H9 (cell line): ENCODE measurements at regions not wholly inside any gene's neighbourhood (a gene's known extent, or its start where the extent isn't known, plus 50 kb on each side); places are given as distances from the start of the nearest gene placed in this dataset.

Experiments
- DNase-seq: peaks from one replicate; pipeline ENCODE4 v3.0.0-alpha.2; 2017
- H2AFZ ChIP-seq: one replicate; pipeline ENCODE4 v1.6.1; 2013; ENCODE audit warnings: mild to moderate bottlenecking, low read length, control low read depth, moderate library complexity
- H2AK5ac ChIP-seq: 2 replicates; pipeline ENCODE4 v1.6.1; 2013; ENCODE audit warnings: low read length, control low read depth, mixed read lengths; ENCODE audit not compliant: insufficient read length
- H2BK120ac ChIP-seq: one replicate; pipeline ENCODE4 v1.6.1; 2013; ENCODE audit warnings: low read depth, mild to moderate bottlenecking, low read length, control low read depth, inconsistent platforms; ENCODE audit not compliant: poor library complexity, severe bottlenecking
- H2BK12ac ChIP-seq: 2 replicates; pipeline ENCODE4 v1.6.1; 2013; ENCODE audit warnings: low read length, control low read depth, mixed read lengths, low read depth; ENCODE audit not compliant: insufficient read length
- H2BK15ac ChIP-seq: 2 replicates; pipeline ENCODE4 v1.6.1; 2013; ENCODE audit warnings: low read depth, low read length, control low read depth
- H2BK20ac ChIP-seq: one replicate; pipeline ENCODE4 v1.6.1; 2013; ENCODE audit warnings: low read depth, mild to moderate bottlenecking, low read length, control low read depth, inconsistent platforms; ENCODE audit not compliant: poor library complexity, severe bottlenecking
- H2BK5ac ChIP-seq: 2 replicates; pipeline ENCODE4 v1.6.1; 2013; ENCODE audit warnings: low read length, control low read depth, mixed read lengths; ENCODE audit not compliant: insufficient read length
- H3K14ac ChIP-seq: 2 replicates; pipeline ENCODE4 v1.6.1; 2013; ENCODE audit warnings: low read length, control low read depth; ENCODE audit not compliant: insufficient read depth
- H3K18ac ChIP-seq: 2 replicates; pipeline ENCODE4 v1.6.1; 2013; ENCODE audit warnings: low read depth, mild to moderate bottlenecking, mixed read lengths, low read length, control low read depth; ENCODE audit not compliant: insufficient read length
- H3K23ac ChIP-seq: 2 replicates; pipeline ENCODE4 v1.6.1; 2013; ENCODE audit warnings: low read length, control low read depth, mixed read lengths, low read depth; ENCODE audit not compliant: insufficient read length
- H3K23me2 ChIP-seq: 2 replicates; pipeline ENCODE4 v1.6.1; 2013; ENCODE audit warnings: low read depth, mild to moderate bottlenecking, mixed read lengths, low read length, control low read depth; ENCODE audit not compliant: insufficient read length, poor library complexity, severe bottlenecking
- H3K27ac ChIP-seq: 2 replicates; pipeline ENCODE4 v1.5.1; 2013; ENCODE audit warnings: low read length, control low read depth, mixed read lengths, low read depth; ENCODE audit not compliant: insufficient read length
- H3K27me3 ChIP-seq: 2 replicates; pipeline ENCODE4 v1.6.1; 2013; ENCODE audit warnings: low read length, control low read depth, inconsistent platforms; ENCODE audit not compliant: insufficient read depth
- H3K4ac ChIP-seq: 2 replicates; pipeline ENCODE4 v1.6.1; 2013; ENCODE audit warnings: low read depth, mild to moderate bottlenecking, control low read depth, inconsistent platforms, low read length, moderate library complexity
- H3K4me1 ChIP-seq: 2 replicates; pipeline ENCODE4 v1.6.1; 2013; ENCODE audit warnings: low read length, control low read depth, inconsistent platforms; ENCODE audit not compliant: insufficient read depth
- H3K4me2 ChIP-seq: 2 replicates; pipeline ENCODE4 v1.6.1; 2013; ENCODE audit warnings: low read length, control low read depth, mixed read lengths; ENCODE audit not compliant: insufficient read length, insufficient read depth
- H3K56ac ChIP-seq: 2 replicates; pipeline ENCODE4 v1.6.1; 2013; ENCODE audit warnings: low read depth, mild to moderate bottlenecking, mixed read lengths, low read length, control low read depth; ENCODE audit not compliant: insufficient read length
- H3K79me1 ChIP-seq: 2 replicates; pipeline ENCODE4 v1.6.1; 2013; ENCODE audit warnings: low read depth, mild to moderate bottlenecking, moderate library complexity, low read length, control low read depth, inconsistent platforms; ENCODE audit not compliant: insufficient read depth, poor library complexity, severe bottlenecking
- H3K79me2 ChIP-seq: 2 replicates; pipeline ENCODE4 v1.6.1; 2013; ENCODE audit warnings: low read length, control low read depth, inconsistent platforms; ENCODE audit not compliant: insufficient read depth
- H3K9ac ChIP-seq: 2 replicates; pipeline ENCODE4 v1.6.1; 2013; ENCODE audit warnings: low read length, control low read depth, mixed read lengths; ENCODE audit not compliant: insufficient read length; ENCODE audit errors: extremely low read depth
- H3K9me3 ChIP-seq: one replicate; pipeline ENCODE4 v1.6.1; 2013; ENCODE audit warnings: low read depth, low read length, inconsistent platforms; ENCODE audit not compliant: control insufficient read depth
- H3T11ph ChIP-seq: one replicate; pipeline ENCODE4 v1.6.1; 2013; ENCODE audit warnings: mild to moderate bottlenecking, low read length, control low read depth, inconsistent platforms
- H4K20me1 ChIP-seq: one replicate; pipeline ENCODE4 v1.6.1; 2013; ENCODE audit not compliant: control insufficient read depth, insufficient read length, insufficient read depth
- H4K5ac ChIP-seq: 2 replicates; pipeline ENCODE4 v1.6.1; 2013; ENCODE audit warnings: low read depth, mild to moderate bottlenecking, mixed read lengths, low read length, control low read depth; ENCODE audit not compliant: insufficient read length
- H4K8ac ChIP-seq: replicated peaks from 2 replicates; pipeline ENCODE4 v1.6.1; 2013; ENCODE audit warnings: low read length, control low read depth, mixed read lengths, low read depth; ENCODE audit not compliant: insufficient read length
- H4K91ac ChIP-seq: 2 replicates; pipeline ENCODE4 v1.6.1; 2013; ENCODE audit warnings: low read depth, mild to moderate bottlenecking, moderate library complexity, mixed read lengths, low read length, control low read depth; ENCODE audit not compliant: insufficient read length
- H3K27ac Mint-ChIP-seq, 3 experiments: 2 replicates in 2 of 3; 3 replicates in 1 of 3; pipeline ENCODE4 v1.8.0; 2020 to 2021; ENCODE audit warnings: mixed read lengths in 3 of 3, mild to moderate bottlenecking in 1 of 3, moderate library complexity in 1 of 3
- H3K27me3 Mint-ChIP-seq: 2 replicates; pipeline ENCODE4 v1.8.0; 2021; ENCODE audit warnings: low read depth, mild to moderate bottlenecking, moderate library complexity, mixed read lengths
- H3K36me3 Mint-ChIP-seq, 3 experiments: 2 replicates in 2 of 3; 3 replicates in 1 of 3; pipeline ENCODE4 v1.8.0; 2020 to 2021; ENCODE audit warnings: low read depth in 3 of 3, mixed read lengths in 3 of 3; ENCODE audit not compliant: insufficient read depth in 1 of 3
- H3K4me1 Mint-ChIP-seq, 2 experiments: 2 replicates each; pipeline ENCODE4 v1.8.0; 2020; ENCODE audit warnings: mixed read lengths in 2 of 2
- H3K4me3 Mint-ChIP-seq, 2 experiments: 2 replicates in 1 of 2; 3 replicates in 1 of 2; pipeline ENCODE4 v1.8.0; 2020 to 2021; ENCODE audit warnings: mild to moderate bottlenecking in 2 of 2, mixed read lengths in 2 of 2, moderate library complexity in 1 of 2
- H3K9me3 Mint-ChIP-seq, 2 experiments: 2 replicates in 1 of 2; 3 replicates in 1 of 2; pipeline ENCODE4 v1.8.0; 2020; ENCODE audit warnings: mild to moderate bottlenecking in 2 of 2, mixed read lengths in 2 of 2, moderate library complexity in 1 of 2
- CTCF ChIP-seq: fragments of 200-600 bp; sonication (generic); conservative IDR thresholded peaks from 3 replicates; pipeline ENCODE4 v1.8.0; 2021; ENCODE audit warnings: antibody characterized with exemption, mild to moderate bottlenecking
- WGBS: extraction: QIAGEN DNeasy Blood & Tissue Kit; methylation state at CpG from one replicate; pipeline ENCODE4 v1.1.7; 2013; ENCODE audit warnings: missing lambda C conversion rate, low lambda C conversion rate, mixed read lengths; ENCODE audit not compliant: insufficient read length; ENCODE audit errors: extremely low coverage; 5-methylcytosine and 5-hydroxymethylcytosine counted together

- no peak for TF ChIP-seq CTCF
- Histone ChIP-seq H3K4ac (no peak overlapping the region), H3K23ac (no peak overlapping the region), H2BK20ac (no peak overlapping the region), H3K14ac (no peak overlapping the region), H2BK15ac (no peak overlapping the region), H3K18ac (no peak overlapping the region), H2BK12ac (no peak overlapping the region), H3K79me2 (no peaks in the 10 kb centered on the region), H3K27me3 (no peaks in the 10 kb centered on the region), H2AFZ (no peak overlapping the region), H4K91ac (no peak overlapping the region), H3K56ac (no peak overlapping the region), H2AK5ac (no peak overlapping the region), H2BK5ac (no peak overlapping the region), H2BK120ac (no peak overlapping the region), H3K4me1 (no peaks in the 10 kb centered on the region), H3K27ac (no peak overlapping the region), H3K9ac (no peak overlapping the region), H4K5ac (no peak overlapping the region), H3K9me3 (no peaks in the 10 kb centered on the region), H3K79me1 (no peaks in the 10 kb centered on the region), H3K23me2 (no peaks in the 10 kb centered on the region), H4K8ac (no peak overlapping the region), H3T11ph (no peak overlapping the region), H4K20me1 (no peaks in the 10 kb centered on the region), H3K4me2 (no peak overlapping the region)
- Mint-ChIP-seq H3K27me3 (no peaks in the 10 kb centered on the region; the same call in 1 of the 2 replicates), H3K4me3 (no peak overlapping the region), H3K9me3 (no peaks in the 10 kb centered on the region; a peak in 2 of 5 replicates), H3K27ac (no peak overlapping the region), H3K36me3 (no peaks in the 10 kb centered on the region), H3K4me1 (no peaks in the 10 kb centered on the region)
- WGBS, result no CpG with 5 or more reads among the region's 3 CpGs
- no peak for DNase-seq
These were observed 422.1 kb upstream of the CDH5 start for GRCh38 chr16:65944361-65944760.
